Fibroblast of skin of left quadriceps (primary cell): ENCODE measurements at regions not wholly inside any gene's neighbourhood (a gene's known extent, or its start where the extent isn't known, plus 50 kb on each side); places are given as distances from the start of the nearest gene placed in this dataset.

Source experiments
- DNase-seq, 2 experiments: peaks; one replicate each; pipeline ENCODE4 v3.0.0-alpha.2; 2013; ENCODE audit warnings: low read depth in 2 of 2

DNA sequence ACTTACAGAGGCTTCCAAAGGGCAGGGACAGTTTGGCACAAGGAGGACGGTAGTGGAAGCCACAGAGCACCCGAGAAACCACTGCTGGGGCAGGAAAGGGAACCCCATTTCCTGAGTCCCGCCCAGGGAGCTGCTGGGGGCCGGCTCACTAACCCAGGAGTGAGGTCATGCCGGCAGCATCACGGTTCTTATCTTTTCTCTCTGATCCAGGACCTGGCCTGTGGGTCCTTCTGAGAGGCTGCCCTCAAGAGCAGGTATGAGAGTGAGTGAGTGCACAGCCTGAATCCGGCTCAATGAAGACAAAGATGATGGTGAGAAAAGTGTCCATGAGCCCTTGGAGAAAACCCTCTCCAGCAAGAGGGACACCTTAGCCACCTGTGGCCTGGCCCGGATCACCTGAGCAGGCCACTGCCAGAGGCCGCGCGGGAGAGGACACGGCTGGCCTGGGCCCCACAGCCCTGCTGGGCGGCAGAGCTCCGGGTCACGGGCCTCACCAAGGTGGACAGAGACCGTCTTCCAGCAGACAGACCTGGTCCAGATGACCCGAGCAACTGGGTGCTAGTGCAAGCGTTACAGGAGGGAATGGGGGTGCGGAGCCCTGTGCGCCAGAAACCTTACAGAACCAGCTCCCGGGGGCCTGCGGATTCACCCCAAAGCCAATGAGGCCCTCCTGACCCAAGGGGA lies 94.9 kb downstream of the RIPK4 start:
- DNase-seq, result no peak

DNA sequence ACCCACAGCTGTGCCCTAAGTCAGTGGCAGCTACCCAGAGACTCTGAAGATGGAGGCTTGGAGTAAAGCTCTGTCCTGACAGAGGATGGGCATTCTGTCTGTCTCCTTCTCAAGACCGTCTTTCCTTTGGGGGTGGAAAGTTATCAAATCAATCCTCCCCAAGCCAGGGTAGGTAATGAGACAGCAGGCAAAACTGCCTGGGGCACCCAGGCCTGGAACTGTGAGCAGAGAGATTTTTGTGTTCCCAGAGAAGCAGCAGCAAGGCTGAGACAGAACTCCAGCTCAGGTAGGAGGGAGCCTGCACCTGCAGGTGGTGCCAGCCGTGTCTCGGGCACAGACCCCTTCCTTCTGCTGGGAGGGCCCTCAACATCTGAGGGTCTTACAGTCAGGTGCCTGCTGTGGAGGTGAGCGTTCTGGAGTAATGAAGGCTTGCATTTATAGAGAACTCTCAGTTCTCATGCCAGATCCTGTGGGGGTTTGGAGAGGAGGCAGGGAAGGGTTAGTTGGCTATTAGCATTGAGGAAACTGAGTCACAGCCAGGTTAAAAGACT lies 95.6 kb downstream of the RIPK4 start:
- no peak for DNase-seq

DNA sequence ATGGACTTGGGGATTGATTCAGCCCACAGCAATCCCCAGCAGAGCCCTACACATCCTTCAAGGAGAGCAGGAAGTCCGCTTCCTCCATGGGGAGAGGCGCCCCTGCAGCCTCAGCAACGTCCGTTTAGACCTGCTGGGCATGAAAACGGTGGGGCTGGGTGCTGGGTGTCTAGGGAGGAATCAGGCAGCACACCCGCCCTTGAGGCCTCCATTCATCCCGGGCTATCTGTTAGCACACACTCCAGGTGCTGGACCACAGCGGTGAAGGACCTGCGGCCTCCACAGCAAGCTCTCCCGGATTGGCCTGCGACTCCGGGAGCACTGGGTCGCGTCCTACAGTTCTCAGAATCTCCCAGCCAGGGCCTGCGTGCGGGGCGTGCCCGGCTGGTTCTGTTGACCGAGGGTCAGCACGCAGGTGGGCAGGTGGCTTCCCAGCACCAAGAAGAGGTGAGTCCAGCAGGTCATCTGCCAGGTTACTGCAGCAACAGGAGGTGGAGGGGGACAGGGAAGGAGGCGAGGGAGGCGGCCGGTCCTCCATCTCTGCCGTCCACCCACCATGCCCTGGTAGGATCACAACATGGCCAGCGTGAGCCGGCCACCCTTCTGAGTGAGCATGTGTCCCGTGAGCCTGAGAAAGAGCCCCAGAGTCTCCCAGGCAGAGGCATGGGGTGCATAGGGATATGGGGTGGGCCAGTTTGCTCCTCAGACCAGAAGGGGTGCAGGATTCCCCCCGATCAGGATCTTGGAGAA lies 96.6 kb downstream of the RIPK4 start:
- no peak for DNase-seq

DNA sequence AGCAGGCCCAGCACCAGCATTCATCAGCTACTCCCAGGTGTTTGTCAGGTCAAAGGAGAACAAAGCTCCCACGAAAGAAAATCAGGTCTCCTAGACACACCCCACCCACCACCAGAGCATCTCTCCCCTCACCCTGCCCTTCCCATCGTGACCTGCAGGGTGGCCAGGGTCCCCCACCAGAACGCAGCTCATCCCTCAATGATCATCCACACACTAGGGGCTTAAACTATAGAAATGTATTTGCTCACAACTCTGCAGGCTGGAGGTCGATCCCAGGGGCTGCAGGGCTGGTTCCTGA lies 97.4 kb downstream of the RIPK4 start:
- DNase-seq, result no peak

DNA sequence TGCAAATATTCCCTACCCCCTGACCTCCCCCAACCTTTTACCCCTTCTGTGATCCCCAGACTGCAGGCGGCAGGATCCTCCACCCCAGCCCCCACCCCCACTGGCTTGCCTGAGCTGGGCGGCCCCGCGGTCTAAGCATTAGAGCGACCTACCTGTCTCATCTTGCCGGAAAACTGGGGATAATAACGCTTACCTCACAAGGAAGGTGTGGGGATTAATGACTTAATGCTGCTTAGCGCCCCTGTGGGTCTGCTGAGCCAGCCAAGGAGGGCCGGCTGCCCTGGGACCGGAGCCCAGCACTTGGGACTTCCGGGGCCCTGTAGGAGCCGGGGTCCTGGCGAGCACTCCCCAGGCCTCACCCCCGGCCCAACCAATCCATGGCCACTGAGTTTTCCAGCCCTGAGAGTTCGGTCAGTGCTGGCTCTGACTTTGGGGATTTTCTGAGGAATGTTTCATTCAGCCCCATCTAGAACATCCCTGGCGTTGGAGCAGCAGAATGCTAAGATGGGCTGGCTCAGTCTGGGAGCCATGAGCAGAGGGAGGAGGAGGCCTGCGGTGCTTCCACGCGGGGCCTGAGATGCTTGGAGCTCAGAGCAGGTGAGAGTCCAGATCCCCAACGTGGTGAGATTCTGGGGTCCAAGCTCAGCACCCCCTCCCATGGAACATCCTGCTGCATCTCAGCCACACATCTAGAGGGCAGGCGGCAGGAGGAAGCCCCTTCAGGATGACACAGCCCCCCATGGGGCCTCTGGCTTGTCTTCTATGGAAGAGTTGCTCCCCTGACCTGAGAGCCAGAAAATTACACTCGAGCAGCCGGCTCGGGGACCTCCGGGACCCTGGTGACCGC lies 97.9 kb downstream of the RIPK4 start:
- DNase-seq, result no peak

DNA sequence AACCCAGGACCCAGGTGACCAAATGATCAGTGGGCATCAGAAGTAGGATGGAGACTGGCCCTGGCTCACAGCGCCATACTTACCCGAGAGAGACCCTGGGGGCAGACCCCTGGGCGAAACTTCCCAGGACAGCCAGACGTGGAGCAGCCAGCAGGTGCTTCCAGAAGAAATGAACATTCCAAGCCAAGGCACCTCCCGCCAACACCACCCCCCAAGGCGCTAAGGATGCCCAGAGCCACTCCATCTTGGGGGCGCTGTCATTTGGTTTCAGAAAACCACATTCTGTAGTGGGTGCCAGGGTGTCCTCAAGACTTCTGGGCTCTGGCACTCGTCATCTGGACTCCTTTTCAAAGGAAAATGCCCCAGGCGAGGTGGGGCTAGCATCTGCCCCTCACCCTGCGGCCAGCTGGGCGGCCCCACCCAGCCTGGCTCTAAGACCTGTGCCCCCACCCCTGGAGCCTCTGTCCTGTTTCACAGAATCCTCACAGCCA lies 98.8 kb downstream of the RIPK4 start:
- DNase-seq, result no peak

DNA sequence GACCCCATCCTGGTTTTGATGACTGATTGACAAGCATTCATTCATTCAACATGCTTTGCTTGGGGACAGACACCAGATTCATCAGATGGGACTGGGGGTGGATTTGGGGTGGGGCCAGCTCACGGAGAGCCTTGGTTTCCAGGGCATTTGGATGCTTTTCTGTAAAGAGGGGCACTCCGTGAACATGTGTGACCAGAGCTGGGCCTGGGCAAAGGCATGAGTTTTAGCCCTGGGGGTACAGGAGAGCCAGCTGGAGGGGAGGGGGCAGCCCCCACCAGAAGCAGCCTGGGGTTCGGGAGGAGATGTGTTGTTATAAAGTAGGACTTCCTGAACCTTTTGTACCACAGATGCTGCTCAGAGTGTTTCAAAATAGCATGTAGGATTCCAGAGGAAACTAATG lies 99.7 kb downstream of the RIPK4 start:
- DNase-seq, result no peak

DNA sequence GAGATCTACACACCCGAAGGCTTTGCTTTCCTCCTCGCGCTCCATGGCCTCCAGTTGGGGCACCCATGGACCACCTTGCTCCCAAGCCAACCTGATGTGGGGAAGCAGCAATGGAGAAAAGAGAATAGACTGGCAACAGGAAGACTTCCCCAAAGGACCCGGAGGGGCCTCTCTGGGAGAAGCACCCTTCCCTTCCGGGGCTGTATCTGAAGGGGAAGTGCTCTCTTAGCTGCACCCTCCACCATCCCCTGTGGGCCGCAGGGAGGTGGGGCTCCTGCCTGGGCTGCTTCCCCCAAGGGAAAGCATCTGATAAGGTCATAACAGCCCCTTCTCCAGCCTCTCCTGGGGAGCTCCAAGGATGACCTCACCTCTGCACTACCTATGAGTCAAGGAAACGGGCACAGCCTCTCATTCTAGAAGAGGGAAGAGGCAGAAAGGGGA lies 100.2 kb downstream of the RIPK4 start:
- DNase-seq, result no peak

DNA sequence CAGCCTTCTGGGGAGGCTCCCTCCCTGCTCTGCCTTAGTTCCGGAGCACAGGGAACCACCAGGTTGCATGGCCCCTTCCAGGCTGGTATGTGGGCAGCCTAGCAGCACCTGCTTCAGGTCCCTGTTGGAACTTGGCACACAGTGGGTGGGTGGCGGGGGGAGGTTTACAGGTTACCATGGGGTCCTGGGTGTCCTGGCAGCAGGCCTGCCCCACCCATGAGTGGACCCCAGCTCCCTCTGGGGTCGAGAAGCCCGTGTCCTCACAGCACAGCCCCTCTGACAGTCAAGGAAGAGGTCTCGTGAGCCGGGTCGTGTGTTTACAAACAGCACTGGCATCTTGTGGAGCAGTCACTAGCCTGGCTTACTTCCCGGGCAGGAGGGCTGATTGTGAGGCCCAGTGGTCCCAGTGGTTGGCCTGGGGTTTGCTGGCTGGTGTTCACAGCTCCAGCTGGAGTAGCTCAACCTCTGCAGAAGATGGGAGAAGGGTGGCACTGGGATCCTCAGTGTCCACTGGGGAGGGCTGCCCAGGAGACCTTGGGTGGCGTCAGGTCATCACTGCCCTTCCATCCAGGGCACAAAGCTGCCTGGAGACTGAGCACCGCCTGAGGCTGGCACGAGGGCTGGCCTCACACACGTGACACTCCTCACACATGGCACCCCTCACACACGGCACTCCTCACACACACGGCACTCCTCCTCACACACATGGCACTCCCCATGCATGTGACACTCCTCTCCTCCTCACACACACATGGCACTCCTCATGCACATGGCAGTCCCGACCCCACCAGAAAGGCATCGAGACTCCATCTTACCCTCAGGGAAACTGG lies 100.9 kb downstream of the RIPK4 start:
- DNase-seq, result no peak

DNA sequence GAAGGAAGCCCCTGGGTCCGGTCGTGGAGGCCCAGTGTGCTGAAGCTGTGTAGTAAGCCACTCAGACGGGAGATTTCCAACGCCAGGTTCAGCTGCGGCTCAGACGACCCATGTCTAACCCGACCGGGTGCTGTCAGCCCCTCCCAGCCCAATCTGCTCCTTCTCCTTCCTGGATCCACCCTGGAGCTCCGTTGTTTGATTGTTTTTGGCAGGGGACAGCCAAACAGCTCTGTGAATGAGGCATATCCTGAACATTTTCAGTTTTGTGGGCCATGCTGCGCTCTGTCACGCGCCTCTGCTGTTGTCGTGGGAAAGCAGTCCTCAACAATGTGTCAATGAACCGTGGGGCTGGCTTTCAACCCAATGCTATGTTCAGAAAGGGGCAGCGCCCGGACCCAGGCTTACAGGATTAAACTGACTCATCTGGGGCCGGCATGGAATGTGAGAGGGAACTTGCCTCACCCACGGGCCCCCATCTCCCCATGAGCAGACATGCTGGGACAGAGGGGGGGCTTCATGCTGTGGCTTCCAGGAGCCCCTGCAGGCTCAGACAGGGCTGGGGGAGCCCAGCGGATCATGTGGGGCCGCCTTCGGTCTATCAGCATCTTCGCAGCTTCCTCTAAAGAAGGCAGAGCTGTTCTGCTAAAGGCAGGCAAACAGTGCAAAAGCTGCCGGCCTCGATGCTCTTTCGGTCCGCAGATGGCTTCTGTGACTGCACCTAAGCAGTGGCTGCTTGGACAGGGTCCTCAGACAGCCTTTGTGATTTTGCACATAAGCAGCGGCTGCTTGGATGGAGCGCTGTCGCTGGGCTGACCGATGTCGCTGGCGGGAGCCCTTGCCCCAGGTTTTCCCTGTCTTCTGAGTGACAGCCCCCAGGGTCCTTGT lies 101.7 kb downstream of the RIPK4 start:
- no peak for DNase-seq

DNA sequence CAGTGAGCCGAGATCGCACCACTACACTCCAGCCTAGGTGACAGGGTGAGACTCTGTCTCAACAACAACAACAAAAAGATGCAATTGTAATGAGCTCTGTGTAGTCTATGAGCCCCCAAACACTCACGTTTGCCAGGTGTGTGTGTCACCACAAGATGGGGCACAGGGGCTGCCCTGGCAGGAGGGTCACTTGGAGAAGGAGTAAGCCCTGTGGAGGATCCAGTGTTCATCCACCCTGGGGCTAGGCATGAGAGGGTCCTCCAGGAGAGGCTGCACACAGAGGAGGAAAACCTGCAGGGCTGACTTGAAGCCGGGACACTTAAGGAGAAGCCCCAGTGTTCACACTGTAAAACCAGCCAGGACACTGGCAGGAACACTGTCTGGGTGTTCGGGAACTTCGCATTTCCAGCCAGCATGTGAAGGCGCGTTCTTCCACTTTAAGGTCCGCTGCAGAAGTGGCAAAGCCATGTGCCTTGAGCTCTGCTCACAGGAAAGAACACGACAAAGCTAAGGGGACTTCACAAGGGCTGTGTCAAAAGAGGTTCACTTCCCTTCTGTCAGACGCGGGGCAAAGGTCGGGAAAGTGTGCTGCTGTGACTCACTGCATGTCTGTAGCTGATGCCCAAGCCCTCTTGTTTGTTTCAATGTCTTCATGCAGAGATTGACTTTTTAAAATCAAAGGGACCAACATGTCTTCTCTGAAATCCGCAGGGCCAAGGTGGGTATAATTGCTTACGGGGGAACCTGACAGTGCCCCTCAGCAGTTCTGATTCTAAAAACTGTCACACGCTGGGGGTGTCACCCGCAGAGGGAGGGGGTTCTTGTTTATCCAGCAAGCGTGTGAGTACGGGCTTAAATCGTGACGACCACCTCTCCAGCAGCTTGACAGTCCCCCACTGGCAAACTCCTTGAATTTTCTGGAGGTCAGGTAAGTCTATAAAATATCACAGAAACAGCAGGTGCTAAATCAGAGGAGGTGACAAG lies 102.8 kb downstream of the RIPK4 start:
- DNase-seq, result no peak

DNA sequence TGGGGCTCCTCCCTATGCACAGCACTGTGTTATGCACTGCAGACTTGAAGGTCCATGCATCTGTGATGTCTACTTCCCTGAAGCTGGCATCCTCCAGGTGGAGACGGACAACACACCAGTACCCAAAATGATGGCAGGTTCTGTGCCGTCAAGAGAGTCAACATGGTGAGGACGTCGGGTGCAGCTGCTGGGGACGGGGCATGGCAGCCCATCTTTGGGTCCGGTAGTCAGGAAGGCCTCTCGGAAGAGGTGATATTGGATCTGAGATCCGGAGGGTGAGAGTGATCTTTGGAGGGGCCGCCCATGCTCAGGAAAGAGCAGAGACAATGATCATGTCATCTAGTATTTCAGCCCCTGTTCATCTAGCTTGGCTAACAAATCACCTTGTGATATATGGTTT lies 104.1 kb downstream of the RIPK4 start:
- DNase-seq, result no peak

DNA sequence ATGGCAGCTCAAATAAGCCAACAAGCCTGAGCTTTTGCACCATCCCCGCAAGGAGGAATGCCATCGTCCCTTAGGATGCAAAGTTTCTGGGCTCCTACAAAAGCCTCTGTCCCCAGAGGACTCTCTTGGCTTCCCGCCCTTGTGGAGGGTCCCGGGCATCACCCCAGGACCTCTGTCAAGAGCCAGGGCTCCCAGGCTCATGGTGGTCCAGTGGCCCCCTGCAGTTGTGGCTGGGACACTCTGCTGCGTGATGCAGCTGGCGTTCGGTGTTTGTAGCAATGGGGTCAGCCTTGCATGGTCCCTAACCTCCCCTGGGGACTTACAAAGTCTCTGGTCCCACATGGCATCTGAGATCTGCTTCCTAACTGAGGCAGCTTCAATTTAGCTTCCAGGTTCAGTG lies 104.7 kb downstream of the RIPK4 start:
- no peak for DNase-seq

DNA sequence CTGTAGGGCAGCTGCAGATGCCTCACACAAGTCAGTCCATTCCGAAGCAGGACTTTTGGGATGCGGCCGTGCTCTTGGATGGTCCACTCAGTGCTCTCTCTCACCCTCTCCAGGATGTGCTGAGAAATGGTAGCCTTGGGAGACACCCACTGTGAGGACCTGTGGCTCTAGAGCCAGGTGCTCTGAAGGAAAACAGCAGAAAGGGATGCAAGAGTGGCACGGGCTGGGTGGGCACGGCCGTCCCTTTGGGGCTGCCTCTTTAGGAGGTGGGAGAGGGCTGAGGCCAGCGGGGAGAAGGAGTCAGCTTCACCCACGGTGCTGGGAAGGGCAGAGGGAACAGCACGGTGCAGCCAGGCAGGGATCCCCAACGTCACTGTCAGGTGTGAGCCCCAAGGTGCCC lies 106.1 kb downstream of the RIPK4 start:
- DNase-seq, result no peak

DNA sequence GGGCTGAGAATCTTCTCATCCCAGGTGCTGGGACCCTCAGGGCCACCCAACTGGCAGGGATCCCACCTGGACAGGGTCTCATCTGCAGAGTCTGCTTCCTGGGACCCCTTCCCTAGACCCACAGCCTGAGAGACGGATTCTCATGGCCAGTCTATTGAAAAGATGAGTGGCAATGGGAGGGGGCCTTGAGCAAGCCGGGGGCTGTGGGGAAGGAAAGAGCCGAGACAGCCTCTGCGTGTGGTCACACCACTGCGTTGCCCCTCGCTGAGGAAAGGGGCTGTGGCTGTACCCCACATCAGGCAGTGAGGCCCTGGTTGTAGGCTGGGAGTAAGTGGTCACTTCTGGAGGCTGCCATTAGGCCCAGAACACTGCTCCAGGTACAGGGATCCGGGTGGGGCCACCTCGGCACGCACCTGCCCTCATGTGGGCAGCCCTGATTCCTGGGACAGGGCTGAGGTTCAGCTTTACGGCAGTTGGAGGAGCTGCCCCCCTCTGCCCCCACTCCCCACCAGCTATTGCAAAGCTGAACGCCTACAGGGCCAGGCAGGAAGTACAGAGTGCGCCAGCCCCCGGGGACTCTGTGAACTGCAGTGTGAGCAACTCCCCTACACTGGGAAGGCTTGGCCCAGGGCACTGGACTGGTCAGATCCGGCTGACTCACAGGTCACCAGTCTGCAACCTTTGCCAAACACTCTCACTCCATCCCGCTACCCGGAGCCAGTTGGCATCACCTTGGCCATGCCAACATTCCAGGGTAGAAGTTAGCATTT lies 106.9 kb downstream of the RIPK4 start:
- DNase-seq, result no peak

DNA sequence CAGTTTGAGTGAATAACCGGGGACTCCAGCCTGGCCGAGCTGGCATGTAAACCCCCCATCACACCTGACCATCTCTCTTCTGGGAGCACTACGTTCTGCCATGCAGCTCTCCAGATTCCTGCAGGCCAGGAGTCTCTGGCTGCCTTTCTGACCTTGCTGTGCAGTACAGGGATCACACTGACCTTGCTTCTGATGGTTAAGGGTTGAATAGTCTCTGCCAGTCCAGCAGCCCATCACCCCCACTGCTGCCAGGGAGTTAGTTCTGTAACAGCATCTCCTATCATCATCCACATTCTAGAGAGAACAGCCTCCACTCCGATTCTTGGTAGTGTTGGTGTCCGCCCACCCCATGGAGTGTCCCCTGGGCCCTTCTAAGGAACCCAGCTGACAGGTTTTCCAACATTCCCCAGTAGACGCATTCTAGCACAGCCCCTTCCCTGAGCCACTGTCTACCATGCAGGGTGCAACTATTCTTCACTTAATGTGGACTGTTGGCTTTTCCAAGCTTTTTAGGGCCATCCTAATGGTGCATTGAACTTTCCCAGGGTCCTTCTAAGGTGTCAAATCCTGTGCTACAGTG lies 109.8 kb downstream of the RIPK4 start:
- no peak for DNase-seq

DNA sequence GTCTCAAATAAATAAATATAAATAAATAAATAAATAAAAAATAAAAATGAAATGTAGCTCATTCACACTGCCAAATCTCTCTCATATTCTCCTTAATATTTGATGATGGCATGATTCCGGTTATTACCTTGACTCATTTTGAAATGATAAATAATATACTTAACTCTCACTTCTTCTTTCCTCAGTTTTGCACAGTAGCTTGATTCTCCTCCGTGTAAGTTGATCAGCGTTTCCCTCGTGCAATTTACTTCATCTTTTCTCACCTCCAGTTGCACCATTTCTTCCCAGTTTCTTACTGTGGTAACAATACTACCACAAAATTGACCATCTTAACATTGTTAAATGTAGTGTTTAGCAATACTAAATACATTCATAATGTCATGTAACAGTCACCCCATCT lies 111.6 kb downstream of the RIPK4 start:
- DNase-seq, result no peak

DNA sequence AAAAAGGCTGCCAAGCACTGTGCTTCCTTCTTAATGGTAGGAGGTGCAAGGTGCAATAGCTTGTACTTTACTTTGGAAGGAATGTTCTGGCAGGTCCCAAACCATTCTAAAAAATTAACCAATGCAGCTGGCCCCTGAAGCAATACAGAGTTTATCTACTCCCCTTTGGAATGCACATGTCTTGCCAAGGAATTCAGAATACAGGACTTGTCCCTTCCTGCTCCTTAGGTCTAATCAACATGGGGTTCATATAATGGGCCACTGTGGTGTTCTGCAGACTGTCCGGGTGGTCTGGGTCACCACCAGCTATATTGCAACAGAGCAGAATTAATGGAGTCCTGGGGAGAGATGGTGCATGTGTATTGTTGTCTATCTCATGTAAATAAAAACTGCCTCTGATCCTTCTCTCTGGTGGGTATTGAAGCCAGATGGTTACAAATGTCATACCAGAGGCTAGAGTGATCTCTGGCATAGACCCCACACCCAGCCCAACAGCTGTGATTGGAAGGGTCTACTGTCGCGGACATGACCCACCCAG lies 112.8 kb downstream of the RIPK4 start:
- no peak for DNase-seq
